ENCODE measurements at regions not wholly inside any gene's neighbourhood (a gene's known extent, or its start where the extent isn't known, plus 50 kb on each side); places are given as distances from the start of the nearest gene placed in this dataset.

DNA sequence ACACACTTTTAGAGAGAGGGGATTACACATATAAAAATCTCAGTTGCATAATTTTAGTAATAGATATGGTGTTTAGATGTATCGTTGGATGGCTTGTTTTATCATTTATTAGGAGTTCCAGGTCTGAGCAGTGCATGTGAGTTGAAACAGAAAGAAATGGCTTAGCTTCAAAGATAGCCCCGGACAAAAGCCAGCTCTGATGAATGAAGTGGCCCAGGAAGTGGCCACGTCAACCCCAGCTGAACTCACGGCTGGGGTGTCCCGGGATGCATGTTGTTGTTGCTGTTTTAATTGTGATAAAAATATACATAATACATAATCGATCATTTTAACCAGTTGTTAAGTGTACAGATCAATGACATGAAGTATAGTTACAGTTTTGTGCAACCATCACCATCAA lies 1513.6 kb downstream of the BRD1 start:
- TF ChIP-seq, protein P1, sequence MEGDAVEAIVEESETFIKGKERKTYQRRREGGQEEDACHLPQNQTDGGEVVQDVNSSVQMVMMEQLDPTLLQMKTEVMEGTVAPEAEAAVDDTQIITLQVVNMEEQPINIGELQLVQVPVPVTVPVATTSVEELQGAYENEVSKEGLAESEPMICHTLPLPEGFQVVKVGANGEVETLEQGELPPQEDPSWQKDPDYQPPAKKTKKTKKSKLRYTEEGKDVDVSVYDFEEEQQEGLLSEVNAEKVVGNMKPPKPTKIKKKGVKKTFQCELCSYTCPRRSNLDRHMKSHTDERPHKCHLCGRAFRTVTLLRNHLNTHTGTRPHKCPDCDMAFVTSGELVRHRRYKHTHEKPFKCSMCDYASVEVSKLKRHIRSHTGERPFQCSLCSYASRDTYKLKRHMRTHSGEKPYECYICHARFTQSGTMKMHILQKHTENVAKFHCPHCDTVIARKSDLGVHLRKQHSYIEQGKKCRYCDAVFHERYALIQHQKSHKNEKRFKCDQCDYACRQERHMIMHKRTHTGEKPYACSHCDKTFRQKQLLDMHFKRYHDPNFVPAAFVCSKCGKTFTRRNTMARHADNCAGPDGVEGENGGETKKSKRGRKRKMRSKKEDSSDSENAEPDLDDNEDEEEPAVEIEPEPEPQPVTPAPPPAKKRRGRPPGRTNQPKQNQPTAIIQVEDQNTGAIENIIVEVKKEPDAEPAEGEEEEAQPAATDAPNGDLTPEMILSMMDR (IDR thresholded peaks at IDR 0.05): no peak
- TF ChIP-seq POLR2A (IDR thresholded peaks at IDR 0.05): no peak
- no peak for TF ChIP-seq EP300 (IDR thresholded peaks at IDR 0.05)
- Histone ChIP-seq H3K27me3 (no peaks in the 10 kb centered on the region), H3K27ac (no peak overlapping the region), H3K4me3 (no peak overlapping the region), H3K9me3 (peaks cover 0 to 26% (median 3%) of the 10 kb centered on the region in 4 donors), H3K4me1 (no peaks in the 10 kb centered on the region), H3K36me3 (no peaks in the 10 kb centered on the region)
- no peak for DNase-seq (ENCODE audit: low spot score in 2 of 2)
- 45 to 47% methylated on average over 6 of the region's 6 CpGs for WGBS, 2 donors

DNA sequence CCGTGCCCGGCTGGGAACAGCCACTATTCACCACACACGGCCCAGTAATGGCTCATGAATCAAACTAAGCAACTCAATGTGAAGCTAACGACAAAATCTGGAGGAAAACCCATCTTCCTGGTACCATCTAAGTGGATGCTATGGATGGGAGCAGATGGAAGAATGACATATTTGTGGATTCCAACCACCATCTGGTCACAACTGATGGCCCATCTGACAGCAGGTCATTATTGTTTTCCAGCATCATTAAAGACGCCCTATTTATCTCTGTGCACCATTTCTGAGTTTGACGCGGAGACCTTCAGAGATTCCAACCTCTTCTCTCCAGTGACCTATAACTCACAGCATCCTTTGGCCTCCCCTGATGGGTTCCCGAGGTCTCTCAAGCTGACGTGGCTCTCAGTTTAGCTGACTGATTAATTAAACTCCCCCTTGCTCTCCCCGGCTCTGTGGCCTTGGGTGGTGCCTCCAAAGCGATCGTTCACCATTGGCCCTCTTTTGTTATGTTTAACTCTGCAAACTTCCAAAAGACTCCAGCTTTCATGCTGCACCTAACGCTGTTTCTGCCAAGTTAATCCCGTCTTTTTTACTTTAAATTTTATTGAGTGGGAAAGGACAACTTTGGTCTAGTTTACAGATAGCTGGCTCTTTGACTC lies 1514.4 kb downstream of the BRD1 start:
- TF ChIP-seq, protein P1 (IDR thresholded peaks at IDR 0.05): no peak
- no peak for TF ChIP-seq POLR2A (IDR thresholded peaks at IDR 0.05)
- no peak for TF ChIP-seq EP300 (IDR thresholded peaks at IDR 0.05)
- Histone ChIP-seq H3K4me3 (no peak overlapping the region), H3K4me1 (no peaks in the 10 kb centered on the region), H3K27me3 (no peaks in the 10 kb centered on the region), H3K9me3 (peaks cover 0 to 26% (median 3%) of the 10 kb centered on the region in 4 donors), H3K36me3 (no peaks in the 10 kb centered on the region), H3K27ac (no peak overlapping the region)
- 64 to 65% methylated on average over 14 of the region's 14 CpGs for WGBS, 2 donors
- no peak for DNase-seq (ENCODE audit: low spot score in 2 of 2)

DNA sequence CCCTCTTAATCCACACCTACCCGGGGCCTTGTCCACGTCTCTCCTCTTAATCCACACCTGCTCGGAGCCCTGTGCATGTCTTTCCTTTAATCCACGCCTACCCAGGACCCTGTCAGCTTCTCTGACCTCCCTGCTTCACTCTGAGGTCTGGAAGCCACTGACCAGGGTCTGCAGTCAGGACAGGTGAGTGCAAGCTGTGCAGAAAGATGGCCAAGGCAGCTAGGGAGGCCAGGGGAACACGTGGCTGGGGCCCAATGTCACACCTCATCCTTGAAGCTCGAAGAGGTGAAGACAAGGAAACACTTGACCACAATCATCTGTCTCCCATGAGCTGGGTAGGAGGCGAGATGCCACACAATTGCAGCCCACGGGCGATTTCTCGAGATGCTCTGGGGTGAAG lies 1516.9 kb downstream of the BRD1 start:
- WGBS, 2 donors: 65% methylated on average over 10 of the region's 10 CpGs
- TF ChIP-seq EP300 (IDR thresholded peaks at IDR 0.05) (no peak), POLR2A (IDR thresholded peaks at IDR 0.05) (no peak)
- TF ChIP-seq, protein P1 (IDR thresholded peaks at IDR 0.05): no peak
- no peak for DNase-seq (ENCODE audit: low spot score in 2 of 2)
- H3K4me1 ChIP-seq: no peaks in the 10 kb centered on the region
- no peak overlapping the region for H3K4me3 ChIP-seq
- no peaks in the 10 kb centered on the region for H3K36me3 ChIP-seq
- no peaks in the 10 kb centered on the region for H3K27me3 ChIP-seq
- peaks cover 0 to 26% (median 3%) of the 10 kb centered on the region in 4 donors for H3K9me3 ChIP-seq
- no peak overlapping the region for H3K27ac ChIP-seq

DNA sequence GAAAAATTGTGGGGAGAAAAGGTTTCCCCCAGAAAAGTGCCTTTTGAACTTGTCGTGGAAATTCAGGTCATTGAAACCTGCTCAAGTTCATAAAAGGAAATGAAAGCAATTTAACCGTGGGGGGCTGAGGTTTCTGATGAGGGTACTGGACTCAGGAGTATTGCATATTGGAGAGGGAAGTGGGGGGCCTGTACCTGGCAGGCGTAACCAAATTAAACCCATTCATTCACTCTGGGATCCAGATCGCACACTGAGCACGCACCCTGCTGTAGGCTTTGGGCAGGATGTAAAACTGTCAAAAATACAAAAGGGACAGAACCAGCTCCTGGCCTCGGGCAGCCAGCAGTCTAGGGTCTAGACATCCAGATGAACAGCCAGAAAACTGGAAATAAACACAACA lies 1517.4 kb downstream of the BRD1 start:
- Histone ChIP-seq H3K36me3 (no peaks in the 10 kb centered on the region), H3K9me3 (peaks cover 0 to 26% (median 3%) of the 10 kb centered on the region in 4 donors), H3K27ac (no peak overlapping the region), H3K4me3 (no peak overlapping the region), H3K27me3 (no peaks in the 10 kb centered on the region), H3K4me1 (no peaks in the 10 kb centered on the region)
- 49 to 54% methylated on average over 6 of the region's 6 CpGs for WGBS, 2 donors
- TF ChIP-seq POLR2A (IDR thresholded peaks at IDR 0.05) (no peak), EP300 (IDR thresholded peaks at IDR 0.05) (no peak)
- TF ChIP-seq, protein P1 (IDR thresholded peaks at IDR 0.05): no peak
- DNase-seq (ENCODE audit: low spot score in 2 of 2): no peak

DNA sequence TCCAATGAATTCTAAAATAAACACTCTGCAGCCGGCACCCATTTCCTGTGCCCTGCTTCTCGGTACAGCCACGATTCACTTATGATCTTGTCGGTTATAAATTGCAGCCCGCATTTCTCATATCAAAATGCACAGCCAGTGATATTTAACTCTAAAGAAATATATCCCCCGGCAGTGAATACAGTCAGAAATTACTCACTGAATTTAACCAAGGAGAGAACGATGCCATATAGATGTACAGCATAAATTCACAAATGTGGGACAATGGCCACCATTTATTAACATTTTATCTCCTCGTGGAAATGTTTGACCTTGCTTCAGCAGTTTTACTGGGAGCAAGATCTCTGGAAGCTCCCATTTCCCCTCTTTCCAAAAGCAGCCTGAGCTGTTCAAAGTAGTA lies 1517.8 kb downstream of the BRD1 start:
- Histone ChIP-seq H3K9me3 (peaks cover 0 to 26% (median 3%) of the 10 kb centered on the region in 4 donors), H3K4me1 (no peaks in the 10 kb centered on the region), H3K36me3 (no peaks in the 10 kb centered on the region), H3K27me3 (no peaks in the 10 kb centered on the region), H3K4me3 (no peak overlapping the region), H3K27ac (no peak overlapping the region)
- DNase-seq (ENCODE audit: low spot score in 2 of 2): no peak
- WGBS, 2 donors: 18 to 21% methylated on average over 8 of the region's 8 CpGs
- TF ChIP-seq POLR2A (IDR thresholded peaks at IDR 0.05): no peak
- no peak for TF ChIP-seq EP300 (IDR thresholded peaks at IDR 0.05)
- TF ChIP-seq, protein P1 (IDR thresholded peaks at IDR 0.05): no peak

All from tibial nerve (tissue), 4 donors.